ENCODE measurements at regions not wholly inside any gene's neighbourhood (a gene's known extent, or its start where the extent isn't known, plus 50 kb on each side); places are given as distances from the start of the nearest gene placed in this dataset.

DNA sequence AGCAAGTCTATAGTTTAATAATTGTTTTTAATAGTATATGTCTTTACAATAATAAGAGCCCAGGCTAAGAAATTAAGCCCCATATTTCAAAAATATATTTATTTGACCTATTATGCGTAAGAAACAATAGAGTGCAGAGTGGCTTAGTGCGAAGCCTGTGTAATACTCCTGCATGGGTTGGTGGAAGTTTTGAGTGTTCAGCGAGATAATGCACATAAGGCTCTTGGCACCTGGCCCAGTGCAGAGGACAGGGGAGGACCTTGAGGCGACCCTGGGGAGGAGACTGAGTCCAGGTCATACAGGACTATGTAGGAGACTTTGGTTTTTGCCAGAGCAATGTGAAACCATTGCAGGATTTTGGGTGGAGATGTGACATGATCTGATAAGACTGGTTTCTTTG, 132.4 kb upstream of the ST6GAL2 start:
- Histone ChIP-seq H3K4me3 (no peak overlapping the region), H3K27ac (no peak overlapping the region), H3K9me3 (no peaks in the 10 kb centered on the region), H3K27me3 (no peaks in the 10 kb centered on the region), H3K4me1 (no peaks in the 10 kb centered on the region), H3K36me3 (no peaks in the 10 kb centered on the region)
- TF ChIP-seq EP300 (IDR thresholded peaks at IDR 0.05) (no peak), POLR2AphosphoS5 (IDR thresholded peaks at IDR 0.05) (no peak), POLR2A (IDR thresholded peaks at IDR 0.05) (no peak)
- TF ChIP-seq, protein P1, sequence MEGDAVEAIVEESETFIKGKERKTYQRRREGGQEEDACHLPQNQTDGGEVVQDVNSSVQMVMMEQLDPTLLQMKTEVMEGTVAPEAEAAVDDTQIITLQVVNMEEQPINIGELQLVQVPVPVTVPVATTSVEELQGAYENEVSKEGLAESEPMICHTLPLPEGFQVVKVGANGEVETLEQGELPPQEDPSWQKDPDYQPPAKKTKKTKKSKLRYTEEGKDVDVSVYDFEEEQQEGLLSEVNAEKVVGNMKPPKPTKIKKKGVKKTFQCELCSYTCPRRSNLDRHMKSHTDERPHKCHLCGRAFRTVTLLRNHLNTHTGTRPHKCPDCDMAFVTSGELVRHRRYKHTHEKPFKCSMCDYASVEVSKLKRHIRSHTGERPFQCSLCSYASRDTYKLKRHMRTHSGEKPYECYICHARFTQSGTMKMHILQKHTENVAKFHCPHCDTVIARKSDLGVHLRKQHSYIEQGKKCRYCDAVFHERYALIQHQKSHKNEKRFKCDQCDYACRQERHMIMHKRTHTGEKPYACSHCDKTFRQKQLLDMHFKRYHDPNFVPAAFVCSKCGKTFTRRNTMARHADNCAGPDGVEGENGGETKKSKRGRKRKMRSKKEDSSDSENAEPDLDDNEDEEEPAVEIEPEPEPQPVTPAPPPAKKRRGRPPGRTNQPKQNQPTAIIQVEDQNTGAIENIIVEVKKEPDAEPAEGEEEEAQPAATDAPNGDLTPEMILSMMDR (IDR thresholded peaks at IDR 0.05): no peak
- ATAC-seq (ENCODE audit: low FRiP score in 2 of 2): no peak
- 72 to 81% methylated on average over 4 of the region's 4 CpGs for WGBS, 2 donors
- no peak for DNase-seq

GRCh38 chr2:107020392-107020791, 134.4 kb upstream of the ST6GAL2 start:
- H3K4me3 ChIP-seq: no peak overlapping the region
- ATAC-seq (ENCODE audit: low FRiP score in 2 of 2) (no peak), DNase-seq (no peak)
- WGBS, 2 donors: 76 to 89% methylated on average over 6 of the region's 6 CpGs
- H3K4me1 ChIP-seq: no peaks in the 10 kb centered on the region
- H3K36me3 ChIP-seq: no peaks in the 10 kb centered on the region
- peaks cover 0 to 2% (median 0%) of the 10 kb centered on the region in 4 donors for H3K9me3 ChIP-seq
- TF ChIP-seq, protein P1 (IDR thresholded peaks at IDR 0.05): no peak
- TF ChIP-seq EP300 (IDR thresholded peaks at IDR 0.05) (no peak), POLR2AphosphoS5 (IDR thresholded peaks at IDR 0.05) (no peak), POLR2A (IDR thresholded peaks at IDR 0.05) (no peak)
- no peaks in the 10 kb centered on the region for H3K27me3 ChIP-seq
- no peak overlapping the region for H3K27ac ChIP-seq

DNA sequence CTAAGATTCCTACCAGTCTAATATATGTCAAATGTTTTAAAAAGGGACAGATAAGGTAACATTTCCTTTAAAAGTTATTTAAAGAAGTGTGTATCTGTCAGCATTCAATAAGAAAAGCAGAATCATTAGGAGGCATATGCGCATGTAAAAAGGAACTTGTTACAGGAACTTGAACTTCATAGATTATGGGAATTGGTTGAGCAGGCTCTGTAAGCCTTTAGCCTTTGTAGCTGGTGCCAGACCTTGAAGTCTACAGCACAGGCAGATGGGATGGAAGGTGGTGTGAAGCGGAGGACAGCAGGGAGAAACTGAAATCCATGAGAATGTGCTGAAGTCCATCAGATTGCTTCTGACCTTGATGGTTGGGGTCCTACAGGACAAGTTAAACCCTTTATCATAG, 138.3 kb upstream of the ST6GAL2 start:
- H3K4me3 ChIP-seq: no peak overlapping the region
- TF ChIP-seq, protein P1 (IDR thresholded peaks at IDR 0.05): no peak
- no peak for TF ChIP-seq EP300 (IDR thresholded peaks at IDR 0.05)
- no peaks in the 10 kb centered on the region for H3K36me3 ChIP-seq
- H3K9me3 ChIP-seq: peaks cover 0 to 2% (median 0%) of the 10 kb centered on the region in 4 donors
- no peak overlapping the region for H3K27ac ChIP-seq
- no peaks in the 10 kb centered on the region for H3K4me1 ChIP-seq
- WGBS, 2 donors: 95 to 96% methylated on average over 2 of the region's 2 CpGs
- H3K27me3 ChIP-seq: no peaks in the 10 kb centered on the region
- ATAC-seq (ENCODE audit: low FRiP score in 2 of 2): no peak
- no peak for DNase-seq

GRCh38 chr2:107025291-107025857, 139.4 kb upstream of the ST6GAL2 start:
- Histone ChIP-seq H3K4me3 (no peak overlapping the region), H3K9me3 (peaks cover 0 to 2% (median 0%) of the 10 kb centered on the region in 4 donors), H3K27ac (no peak overlapping the region), H3K27me3 (no peaks in the 10 kb centered on the region), H3K36me3 (no peaks in the 10 kb centered on the region), H3K4me1 (no peaks in the 10 kb centered on the region)
- DNase-seq: no peak
- TF ChIP-seq EP300 (IDR thresholded peaks at IDR 0.05) (no peak), POLR2AphosphoS5 (IDR thresholded peaks at IDR 0.05) (no peak), POLR2A (IDR thresholded peaks at IDR 0.05) (no peak)
- TF ChIP-seq, protein P1 (IDR thresholded peaks at IDR 0.05): no peak
- no peak for ATAC-seq (ENCODE audit: low FRiP score in 2 of 2)
- 77 to 82% methylated on average over 6 of the region's 6 CpGs for WGBS, 2 donors

- Histone ChIP-seq H3K4me3 (no peak overlapping the region), H3K36me3 (no peaks in the 10 kb centered on the region), H3K27me3 (no peaks in the 10 kb centered on the region), H3K9me3 (peaks cover 0 to 2% (median 0%) of the 10 kb centered on the region in 4 donors), H3K4me1 (no peaks in the 10 kb centered on the region), H3K27ac (no peak overlapping the region)
- ATAC-seq (ENCODE audit: low FRiP score in 2 of 2) (no peak), DNase-seq (no peak)
- no peak for TF ChIP-seq EP300 (IDR thresholded peaks at IDR 0.05)
- TF ChIP-seq POLR2A (IDR thresholded peaks at IDR 0.05): no peak
- no peak for TF ChIP-seq POLR2AphosphoS5 (IDR thresholded peaks at IDR 0.05)
- TF ChIP-seq, protein P1 (IDR thresholded peaks at IDR 0.05): no peak
- 77 to 81% methylated on average over 8 of the region's 8 CpGs for WGBS, 2 donors
Observed at GRCh38 chr2:107025869-107026380, 140.0 kb upstream of the ST6GAL2 start.

Data from upper lobe of left lung (tissue), 6 donors.